Testis (tissue), 2 donors: ENCODE measurements at regions not wholly inside any gene's neighbourhood (a gene's known extent, or its start where the extent isn't known, plus 50 kb on each side); places are given as distances from the start of the nearest gene placed in this dataset.

Source experiments
- DNase-seq: peaks from one replicate; pipeline ENCODE4 v3.0.0-alpha.2; 2019
- H3K27ac ChIP-seq, 2 donors: fragments of 200-600 bp; sonication (generic); one replicate each; pipeline ENCODE4 v1.5.1; 2019
- H3K27me3 ChIP-seq: fragments of 200-600 bp; sonication (generic); one replicate; pipeline ENCODE4 v1.5.1; 2019
- H3K36me3 ChIP-seq: fragments of 200-600 bp; sonication (generic); one replicate; pipeline ENCODE4 v1.5.1; 2017; ENCODE audit warnings: low read depth; ENCODE audit errors: missing control alignments
- H3K4me1 ChIP-seq: fragments of 200-600 bp; sonication (generic); one replicate; pipeline ENCODE4 v1.5.1; 2019
- H3K4me3 ChIP-seq, 2 donors: fragments of 200-600 bp; sonication (generic); one replicate each; pipeline ENCODE4 v1.5.1; 2017 to 2019
- H3K9me3 ChIP-seq: fragments of 200-600 bp; sonication (generic); one replicate; pipeline ENCODE4 v1.5.1; 2017
- POLR2A ChIP-seq: fragments of 450-650 bp; IDR thresholded peaks from one replicate; pipeline ENCODE4 v1.6.1; 2017; ENCODE audit warnings: antibody characterized with exemption, mild to moderate bottlenecking, moderate library complexity
- WGBS, 2 donors: methylation state at CpG; one replicate each; pipeline ENCODE4 v1.1.5; 2018; 5-methylcytosine and 5-hydroxymethylcytosine counted together
- intact Hi-C: fragments of 100-400 bp; cut with DNase I; formaldehyde crosslinking; loops from one replicate; pipeline ENCODE4 v1.15.1; 2023; ENCODE audit warnings: low total_unique reads
- TF ChIP-seq, protein P1 (sequence below), 3 experiments: fragments of 450-650 bp in 2 of 3; fragments of 200-600 bp in 1 of 3; sonication (generic) in 1 of 3; IDR thresholded peaks; one replicate each; pipeline ENCODE4 v1.5.1; 2016 to 2019; ENCODE audit warnings: antibody characterized with exemption in 3 of 3, mild to moderate bottlenecking in 2 of 3, moderate library complexity in 1 of 3

DNA sequence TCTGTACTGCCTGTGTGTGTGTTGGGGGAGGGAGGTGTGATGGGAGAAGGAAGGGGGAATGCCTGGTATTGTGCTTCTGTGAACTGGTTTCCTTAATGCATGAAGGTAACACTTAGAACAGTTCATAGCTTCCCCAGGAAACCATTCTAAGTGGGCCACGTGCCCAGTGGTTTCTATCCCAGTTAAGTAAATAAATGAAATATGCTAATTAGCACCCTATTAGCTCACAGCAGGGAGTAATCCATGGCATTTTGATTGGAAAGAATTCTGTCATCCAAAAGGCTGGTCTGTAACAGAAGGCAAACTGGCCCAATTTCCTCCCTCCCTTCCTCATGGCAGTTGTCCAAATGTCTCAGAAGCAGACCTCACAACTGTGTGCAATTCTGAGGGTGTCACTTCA lies 199.3 kb downstream of the TTLL7 start:
- no peak overlapping the region for H3K27ac ChIP-seq
- no peaks in the 10 kb centered on the region for H3K4me1 ChIP-seq
- intact Hi-C loops = no loop called here
- 57% methylated on average over 1 of the region's 1 CpG; no CpG with 5 or more reads in 1 of the 2 donors for WGBS, 2 donors
- no peak overlapping the region for H3K4me3 ChIP-seq
- H3K27me3 ChIP-seq = no peaks in the 10 kb centered on the region
- H3K9me3 ChIP-seq = no peaks in the 10 kb centered on the region
- DNase-seq = no peak
- H3K36me3 ChIP-seq = no peaks in the 10 kb centered on the region
- TF ChIP-seq, protein P1, sequence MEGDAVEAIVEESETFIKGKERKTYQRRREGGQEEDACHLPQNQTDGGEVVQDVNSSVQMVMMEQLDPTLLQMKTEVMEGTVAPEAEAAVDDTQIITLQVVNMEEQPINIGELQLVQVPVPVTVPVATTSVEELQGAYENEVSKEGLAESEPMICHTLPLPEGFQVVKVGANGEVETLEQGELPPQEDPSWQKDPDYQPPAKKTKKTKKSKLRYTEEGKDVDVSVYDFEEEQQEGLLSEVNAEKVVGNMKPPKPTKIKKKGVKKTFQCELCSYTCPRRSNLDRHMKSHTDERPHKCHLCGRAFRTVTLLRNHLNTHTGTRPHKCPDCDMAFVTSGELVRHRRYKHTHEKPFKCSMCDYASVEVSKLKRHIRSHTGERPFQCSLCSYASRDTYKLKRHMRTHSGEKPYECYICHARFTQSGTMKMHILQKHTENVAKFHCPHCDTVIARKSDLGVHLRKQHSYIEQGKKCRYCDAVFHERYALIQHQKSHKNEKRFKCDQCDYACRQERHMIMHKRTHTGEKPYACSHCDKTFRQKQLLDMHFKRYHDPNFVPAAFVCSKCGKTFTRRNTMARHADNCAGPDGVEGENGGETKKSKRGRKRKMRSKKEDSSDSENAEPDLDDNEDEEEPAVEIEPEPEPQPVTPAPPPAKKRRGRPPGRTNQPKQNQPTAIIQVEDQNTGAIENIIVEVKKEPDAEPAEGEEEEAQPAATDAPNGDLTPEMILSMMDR (IDR thresholded peaks at IDR 0.05) = no peak
- TF ChIP-seq POLR2A = no peak

DNA sequence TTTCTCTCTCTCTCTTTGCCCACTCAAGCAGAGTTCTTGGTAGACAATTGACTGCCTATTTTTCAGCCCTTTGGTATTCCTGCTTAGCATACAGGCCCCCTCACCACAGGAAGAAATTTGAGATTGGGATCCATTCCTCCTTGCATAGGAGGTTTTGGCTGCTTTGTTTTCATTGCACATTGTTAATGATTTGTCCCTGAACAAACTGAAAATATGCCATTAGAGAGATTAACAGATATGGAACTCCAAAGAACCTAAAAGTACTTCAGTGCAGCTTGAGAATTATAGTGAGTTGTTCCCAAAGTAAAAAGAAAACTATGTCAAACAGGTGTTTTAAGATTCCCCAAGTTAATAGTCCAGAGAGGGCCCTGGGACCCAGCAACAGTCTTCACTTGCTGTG lies 200.0 kb downstream of the TTLL7 start:
- no peak for DNase-seq
- intact Hi-C loops = no loop called here
- H3K36me3 ChIP-seq = no peaks in the 10 kb centered on the region
- no peak overlapping the region for H3K4me3 ChIP-seq
- H3K27ac ChIP-seq = no peak overlapping the region
- H3K9me3 ChIP-seq = no peaks in the 10 kb centered on the region
- H3K27me3 ChIP-seq = no peaks in the 10 kb centered on the region
- TF ChIP-seq POLR2A = no peak
- TF ChIP-seq, protein P1 (IDR thresholded peaks at IDR 0.05) = no peak
- no peaks in the 10 kb centered on the region for H3K4me1 ChIP-seq

DNA sequence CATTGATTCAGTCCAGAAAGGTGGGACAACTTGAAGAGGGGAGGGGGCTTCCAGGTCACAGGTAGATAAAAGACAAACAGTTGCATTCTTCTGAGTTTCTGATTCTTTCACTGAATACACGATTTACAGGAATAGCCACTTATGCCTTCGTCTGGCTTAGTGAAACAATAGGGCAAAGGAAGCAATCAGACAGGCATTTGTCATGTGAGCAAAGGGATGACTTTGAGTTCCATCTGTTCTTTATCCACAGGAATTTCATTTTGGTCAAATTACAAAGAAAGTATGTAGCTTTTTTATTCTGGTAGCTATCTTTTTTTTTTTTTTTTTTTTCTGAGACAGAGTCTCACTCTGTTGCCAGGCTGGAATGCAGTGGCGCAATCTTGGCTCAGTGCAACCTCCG lies 202.5 kb downstream of the TTLL7 start:
- Histone ChIP-seq H3K27me3 (no peaks in the 10 kb centered on the region), H3K27ac (no peak overlapping the region), H3K4me3 (no peak overlapping the region), H3K9me3 (no peaks in the 10 kb centered on the region), H3K4me1 (no peaks in the 10 kb centered on the region), H3K36me3 (no peaks in the 10 kb centered on the region)
- no peak for DNase-seq
- TF ChIP-seq POLR2A = no peak
- TF ChIP-seq, protein P1 (IDR thresholded peaks at IDR 0.05) = no peak
- intact Hi-C loops = no loop called here
- 75 to 82% methylated on average over 4 of the region's 4 CpGs for WGBS, 2 donors

DNA sequence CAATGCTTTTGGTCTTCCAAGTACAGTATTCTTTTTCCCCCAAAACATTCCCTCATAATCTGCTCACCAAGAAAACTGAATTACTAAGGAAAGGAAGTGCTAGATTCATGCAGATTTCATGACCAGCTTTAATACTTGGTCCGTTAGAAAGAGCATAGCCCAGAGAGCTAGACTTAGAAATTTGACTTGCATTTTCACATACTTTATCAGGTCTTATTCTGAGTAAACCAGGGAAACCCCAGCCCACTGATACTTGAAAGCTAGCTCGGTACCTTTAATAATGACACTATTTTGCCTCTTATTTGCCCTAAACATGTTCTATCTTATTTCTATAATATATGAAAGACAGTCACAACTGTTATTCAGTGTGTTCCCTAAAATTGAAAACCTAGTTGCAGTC lies 204.5 kb downstream of the TTLL7 start:
- no peaks in the 10 kb centered on the region for H3K27me3 ChIP-seq

DNA sequence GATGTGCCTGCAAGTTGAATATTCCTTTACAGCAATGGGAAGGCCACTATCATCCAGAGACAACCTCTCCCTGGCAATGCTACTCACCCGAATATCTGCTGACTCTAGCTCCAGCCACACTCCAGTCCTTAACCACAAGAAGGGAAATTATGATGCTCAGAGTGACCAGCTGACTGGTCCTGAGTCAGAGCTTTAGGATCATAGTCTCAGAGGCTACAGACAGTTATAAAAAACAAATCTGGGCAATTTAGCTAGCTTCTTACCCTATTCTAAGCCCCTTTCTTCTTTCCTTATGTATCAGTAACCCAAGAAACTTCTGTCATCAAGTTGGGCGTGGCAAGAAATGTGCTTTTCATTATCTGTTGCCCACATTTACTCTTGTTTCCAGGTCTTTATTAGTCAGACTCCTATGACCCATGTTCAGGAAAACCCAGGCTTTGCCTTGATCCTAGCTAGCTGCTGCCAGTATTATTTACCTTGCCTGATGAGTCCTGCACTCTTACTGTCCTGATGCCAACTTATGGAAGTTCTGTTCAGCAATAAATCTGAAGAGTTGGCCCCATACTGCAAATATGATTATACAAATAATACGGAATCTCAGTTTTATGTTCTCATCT lies 207.0 kb downstream of the TTLL7 start:
- DNase-seq = no peak
- H3K4me1 ChIP-seq = no peaks in the 10 kb centered on the region
- no peaks in the 10 kb centered on the region for H3K36me3 ChIP-seq
- no peaks in the 10 kb centered on the region for H3K27me3 ChIP-seq
- no peak for TF ChIP-seq POLR2A
- TF ChIP-seq, protein P1 (IDR thresholded peaks at IDR 0.05) = no peak
- H3K4me3 ChIP-seq = no peak overlapping the region
- WGBS, 2 donors = 95% methylated on average over 3 of the region's 3 CpGs
- H3K9me3 ChIP-seq = no peaks in the 10 kb centered on the region
- no peak overlapping the region for H3K27ac ChIP-seq
- intact Hi-C loops = no loop called here

More for the DNA sequence above, 204.5 kb downstream of the TTLL7 start:
- no peak for TF ChIP-seq POLR2A
- TF ChIP-seq, protein P1 (IDR thresholded peaks at IDR 0.05) = no peak
- Histone ChIP-seq H3K4me3 (no peak overlapping the region), H3K4me1 (no peaks in the 10 kb centered on the region), H3K36me3 (no peaks in the 10 kb centered on the region), H3K27ac (no peak overlapping the region), H3K9me3 (no peaks in the 10 kb centered on the region)
- 87 to 94% methylated on average over 2 of the region's 2 CpGs for WGBS, 2 donors
- no peak for DNase-seq
- intact Hi-C loops = no loop called here
